Neural cell (in vitro differentiated cells): ENCODE measurements at regions not wholly inside any gene's neighbourhood (a gene's known extent, or its start where the extent isn't known, plus 50 kb on each side); places are given as distances from the start of the nearest gene placed in this dataset.

Experiments used
- H2AFZ ChIP-seq: fragments of 200-600, 300-800 bp; sonication (generic), shearing (Covaris generic); 2 replicates; pipeline ENCODE4 v1.6.0; 2014; ENCODE audit warnings: low read depth, mild to moderate bottlenecking, antibody characterized with exemption, low read length, moderate library complexity
- H3F3A ChIP-seq: fragments of 200-600 bp; shearing (Covaris generic); 2 replicates; pipeline ENCODE4 v1.6.1; 2016; ENCODE audit warnings: mild to moderate bottlenecking, moderate library complexity, mixed read lengths, antibody characterized with exemption, low read length; ENCODE audit not compliant: insufficient read depth, poor library complexity, severe bottlenecking
- H3K27ac ChIP-seq: fragments of 200-600, 300-800 bp; sonication (generic), shearing (Covaris generic); 2 replicates; pipeline ENCODE4 v1.5.1; 2014; ENCODE audit warnings: mild to moderate bottlenecking, low read length, moderate library complexity
- H3K27me3 ChIP-seq: fragments of 300-800, 200-600 bp; sonication (generic), shearing (Covaris generic); 2 replicates; pipeline ENCODE4 v1.6.0; 2014; ENCODE audit warnings: mild to moderate bottlenecking, low read depth, low read length, moderate library complexity; ENCODE audit not compliant: insufficient read depth
- H3K36me3 ChIP-seq: fragments of 300-800, 200-600 bp; sonication (generic), shearing (Covaris generic); 2 replicates; pipeline ENCODE4 v1.5.1; 2014; ENCODE audit warnings: mild to moderate bottlenecking, antibody characterized with exemption, low read length, moderate library complexity; ENCODE audit not compliant: insufficient read depth
- H3K4me2 ChIP-seq: fragments of 300-800, 200-600 bp; sonication (generic), shearing (Covaris generic); 2 replicates; pipeline ENCODE4 v1.6.0; 2014; ENCODE audit warnings: mild to moderate bottlenecking, low read length
- H3K4me3 ChIP-seq: fragments of 300-800, 200-600 bp; sonication (generic), shearing (Covaris generic); 2 replicates; pipeline ENCODE4 v1.5.1; 2014; ENCODE audit warnings: mild to moderate bottlenecking, low read length, moderate library complexity
- H3K79me2 ChIP-seq: fragments of 200-600 bp; shearing (Covaris generic); replicated peaks from 2 replicates; pipeline ENCODE4 v1.6.0; 2014; ENCODE audit warnings: mild to moderate bottlenecking, low read length, moderate library complexity; ENCODE audit not compliant: insufficient read depth
- H3K9ac ChIP-seq: fragments of 300-800, 200-600 bp; sonication (generic), shearing (Covaris generic); 2 replicates; pipeline ENCODE4 v1.6.1; 2016; ENCODE audit warnings: mild to moderate bottlenecking, low read length, mixed read lengths
- H3K9me2 ChIP-seq: fragments of 200-600 bp; shearing (Covaris generic); 2 replicates; pipeline ENCODE4 v1.6.1; 2016; ENCODE audit warnings: mild to moderate bottlenecking, low read length, mixed read lengths; ENCODE audit not compliant: insufficient read depth
- H3K9me3 ChIP-seq: fragments of 200-600, 300-800 bp; sonication (generic), shearing (Covaris generic); 2 replicates; pipeline ENCODE4 v1.6.1; 2016; ENCODE audit warnings: mild to moderate bottlenecking, mixed run types, low read length, moderate library complexity, mixed read lengths
- H4K20me1 ChIP-seq: fragments of 200-600 bp; shearing (Covaris generic); 2 replicates; pipeline ENCODE4 v1.6.1; 2016; ENCODE audit warnings: mild to moderate bottlenecking, mixed run types; ENCODE audit not compliant: insufficient read depth
- CTCF ChIP-seq: fragments of 450-650 bp; IDR thresholded peaks from 2 replicates; pipeline ENCODE4 v1.5.1; 2014; ENCODE audit warnings: antibody characterized with exemption, mild to moderate bottlenecking, moderate library complexity; ENCODE audit not compliant: poor library complexity, severe bottlenecking
- EP300 ChIP-seq: fragments of 450-650 bp; conservative IDR thresholded peaks from 2 replicates; pipeline ENCODE4 v1.6.1; 2014; ENCODE audit warnings: antibody characterized with exemption, mild to moderate bottlenecking, moderate library complexity; ENCODE audit not compliant: poor library complexity, severe bottlenecking
- EZH2 ChIP-seq: fragments of 200-600, 300-800 bp; shearing (Covaris generic), sonication (generic); IDR thresholded peaks from 2 replicates; pipeline ENCODE4 v1.6.1; 2014; ENCODE audit warnings: antibody characterized with exemption, low read length, borderline replicate concordance, mild to moderate bottlenecking; ENCODE audit not compliant: insufficient read depth, poor library complexity, severe bottlenecking
- MXI1 ChIP-seq: fragments of 450-650 bp; conservative IDR thresholded peaks from 2 replicates; pipeline ENCODE4 v1.6.1; 2014; ENCODE audit warnings: antibody characterized with exemption, mild to moderate bottlenecking; ENCODE audit not compliant: poor library complexity, severe bottlenecking
- POLR2AphosphoS5 ChIP-seq: IDR thresholded peaks from 2 replicates; pipeline ENCODE4 v1.6.1; 2012
- RAD21 ChIP-seq: fragments of 450-650 bp; conservative IDR thresholded peaks from 2 replicates; pipeline ENCODE4 v1.6.1; 2014; ENCODE audit warnings: antibody characterized with exemption, mild to moderate bottlenecking, moderate library complexity
- REST ChIP-seq: IDR thresholded peaks from 2 replicates; pipeline ENCODE4 v1.6.1; 2012; ENCODE audit warnings: borderline replicate concordance
- SMC3 ChIP-seq: fragments of 450-650 bp; conservative IDR thresholded peaks from 2 replicates; pipeline ENCODE4 v1.6.1; 2014; ENCODE audit warnings: antibody characterized with exemption, mild to moderate bottlenecking, moderate library complexity; ENCODE audit not compliant: poor library complexity
- TAF1 ChIP-seq: IDR thresholded peaks from 2 replicates; pipeline ENCODE4 v1.6.1; 2012; ENCODE audit warnings: low read depth

DNA sequence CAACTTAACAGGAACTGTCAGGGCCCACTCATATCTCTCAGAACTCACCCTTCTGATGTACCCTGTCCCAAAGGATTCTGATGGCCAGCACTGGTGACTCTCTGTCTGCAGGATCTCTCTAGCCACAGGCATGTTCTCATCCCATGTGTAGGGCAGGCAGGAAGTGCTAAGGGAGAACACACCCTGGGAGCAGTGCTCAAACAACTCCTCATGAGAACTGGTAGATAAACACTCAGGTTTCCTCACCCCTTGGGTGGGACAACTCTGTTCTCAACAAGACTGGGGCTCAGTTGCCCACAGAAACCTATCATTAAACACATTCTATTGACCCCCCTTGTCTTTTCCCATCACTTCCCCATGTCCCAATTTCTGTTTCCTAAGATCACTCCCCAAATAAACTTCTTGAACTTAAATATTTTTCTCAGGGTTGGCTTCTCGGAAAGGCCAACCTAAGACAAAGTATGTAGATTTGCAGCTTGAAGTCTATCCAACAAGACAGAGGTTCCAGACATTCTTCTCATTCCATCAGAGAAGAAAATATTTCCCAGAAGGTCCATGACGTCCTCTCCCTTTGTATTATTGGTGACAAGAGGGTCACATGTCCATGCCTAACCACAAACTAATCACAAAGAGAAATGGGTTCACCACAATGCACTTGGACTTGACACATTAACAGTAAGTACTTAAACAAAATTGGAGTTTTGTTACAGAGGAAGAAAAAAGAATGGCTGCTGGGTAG, 276.6 kb upstream of the GADL1 start:
- Histone ChIP-seq H3K4me2 (no peak overlapping the region), H3F3A (no peaks in the 10 kb centered on the region)
- TF ChIP-seq CTCF (no peak), EP300 (no peak), RAD21 (no peak), REST (no peak), POLR2AphosphoS5 (no peak), SMC3 (no peak), MXI1 (no peak), TAF1 (no peak), EZH2 (no peak)

DNA sequence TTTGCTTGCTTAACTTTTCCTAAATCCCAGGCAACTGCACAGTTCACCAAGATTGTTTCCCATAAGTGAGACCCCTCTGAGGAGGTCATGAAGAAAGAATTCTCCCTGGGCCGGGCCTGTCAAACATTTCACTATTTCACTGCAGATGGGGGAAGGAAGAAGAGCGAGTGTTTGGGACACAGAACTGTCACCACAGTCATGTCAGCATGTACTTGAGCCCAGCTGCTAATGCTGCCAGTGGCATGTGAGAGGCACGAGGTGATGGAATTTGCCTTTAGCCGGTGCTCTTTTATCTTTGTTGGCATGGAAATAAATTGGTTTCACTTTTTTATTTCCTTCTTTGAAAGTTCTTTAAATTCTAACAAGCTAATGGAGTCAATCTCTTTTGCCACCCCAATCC, 277.9 kb upstream of the GADL1 start:
- Histone ChIP-seq H3K36me3 (no peaks in the 10 kb centered on the region), H3K9me2 (no peaks in the 10 kb centered on the region), H4K20me1 (no peaks in the 10 kb centered on the region), H3K27me3 (no peaks in the 10 kb centered on the region), H3F3A (no peaks in the 10 kb centered on the region), H3K79me2 (no peaks in the 10 kb centered on the region), H3K27ac (no peak overlapping the region), H3K9me3 (no peaks in the 10 kb centered on the region), H3K4me2 (no peak overlapping the region), H3K4me3 (no peak overlapping the region), H3K9ac (no peak overlapping the region), H2AFZ (no peak overlapping the region)
- TF ChIP-seq POLR2AphosphoS5 (no peak), REST (no peak), RAD21 (no peak), CTCF (no peak), EZH2 (no peak), SMC3 (no peak), MXI1 (no peak), EP300 (no peak), TAF1 (no peak)

More for the DNA sequence above, 276.6 kb upstream of the GADL1 start:
- no peak overlapping the region for H3K27ac ChIP-seq
- no peaks in the 10 kb centered on the region for H4K20me1 ChIP-seq
- no peak overlapping the region for H3K9ac ChIP-seq
- no peaks in the 10 kb centered on the region for H3K27me3 ChIP-seq
- H3K9me2 ChIP-seq: no peaks in the 10 kb centered on the region
- no peak overlapping the region for H3K4me3 ChIP-seq
- H3K9me3 ChIP-seq: no peaks in the 10 kb centered on the region
- H3K79me2 ChIP-seq: no peaks in the 10 kb centered on the region
- H2AFZ ChIP-seq: no peak overlapping the region
- no peaks in the 10 kb centered on the region for H3K36me3 ChIP-seq
